ENCODE measurements at regions not wholly inside any gene's neighbourhood (a gene's known extent, or its start where the extent isn't known, plus 50 kb on each side); places are given as distances from the start of the nearest gene placed in this dataset.
A peak's percentile ranks its signal among the peaks of the same experiment; 100 is the strongest.

DNA sequence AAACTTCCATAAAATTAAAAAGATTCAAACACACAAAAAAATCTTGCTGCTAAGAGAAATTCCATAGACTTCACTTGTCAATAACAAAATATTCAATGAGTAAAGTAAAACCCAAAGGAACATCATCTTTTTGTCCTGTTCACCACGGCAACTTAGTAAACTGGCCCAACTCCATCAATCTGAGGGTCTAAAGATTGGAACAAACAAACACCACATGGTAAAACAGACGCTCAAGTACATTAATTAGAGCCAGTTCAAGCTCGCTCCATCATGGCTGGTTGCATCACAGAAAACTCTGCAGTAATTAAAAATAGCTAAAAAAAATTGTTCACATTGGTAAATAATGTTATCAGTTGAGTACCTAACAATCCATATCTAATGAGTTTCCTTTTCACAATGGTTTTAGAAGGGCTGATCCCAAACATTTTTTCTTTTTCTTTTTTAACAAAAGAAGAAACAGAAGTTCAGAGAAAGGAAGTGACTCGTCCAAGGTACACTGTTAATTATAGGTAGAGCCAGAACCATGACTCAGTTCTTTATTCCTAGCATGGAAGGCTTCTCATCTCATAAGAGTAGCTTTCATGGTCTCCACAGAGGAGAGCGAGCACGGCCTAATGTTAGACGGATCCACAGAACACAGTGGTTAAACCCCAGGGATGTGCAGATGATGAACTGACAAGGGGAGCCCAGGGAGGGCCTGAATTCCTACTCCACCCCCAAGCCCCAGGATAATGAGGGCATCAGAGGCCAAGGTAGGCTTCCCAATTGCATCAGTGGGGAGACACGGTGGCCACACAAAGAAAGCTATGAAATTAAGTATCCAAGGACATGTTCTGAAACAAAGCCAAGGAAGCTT, 79.2 kb upstream of the ARHGEF3 start:
- ATAC-seq (ENCODE audit: insufficient read depth, low read depth), result no peak
- H3K27ac ChIP-seq (ENCODE audit: low read length), result no peak overlapping the region
- no peak for DNase-seq
- H3K4me3 ChIP-seq (ENCODE audit: low read depth in 1 of 2, low read length in 2 of 2), result no peak overlapping the region
- H3K9me3 ChIP-seq (ENCODE audit: insufficient read depth, low read length, severe bottlenecking), result no peaks in the 10 kb centered on the region
- H3K79me2 ChIP-seq (ENCODE audit: insufficient read depth, low read length), result peaks cover 27% of the 10 kb centered on the region
- H3K4me1 ChIP-seq (ENCODE audit: insufficient read depth, low read length), result no peaks in the 10 kb centered on the region
- no peak overlapping the region for H3K4me2 ChIP-seq (ENCODE audit: insufficient read depth, low read length)
- no peak overlapping the region for H2AFZ ChIP-seq (ENCODE audit: low read depth, low read length)
- H3K36me3 ChIP-seq (ENCODE audit: insufficient read depth, low read length), result peaks cover 14% of the 10 kb centered on the region; the same call in 1 of the 2 replicates
- no peak for TF ChIP-seq EZH2 (IDR thresholded peaks at IDR 0.05; ENCODE audit: borderline replicate concordance, low read depth, low read length, severe bottlenecking)
- TF ChIP-seq, protein P1, sequence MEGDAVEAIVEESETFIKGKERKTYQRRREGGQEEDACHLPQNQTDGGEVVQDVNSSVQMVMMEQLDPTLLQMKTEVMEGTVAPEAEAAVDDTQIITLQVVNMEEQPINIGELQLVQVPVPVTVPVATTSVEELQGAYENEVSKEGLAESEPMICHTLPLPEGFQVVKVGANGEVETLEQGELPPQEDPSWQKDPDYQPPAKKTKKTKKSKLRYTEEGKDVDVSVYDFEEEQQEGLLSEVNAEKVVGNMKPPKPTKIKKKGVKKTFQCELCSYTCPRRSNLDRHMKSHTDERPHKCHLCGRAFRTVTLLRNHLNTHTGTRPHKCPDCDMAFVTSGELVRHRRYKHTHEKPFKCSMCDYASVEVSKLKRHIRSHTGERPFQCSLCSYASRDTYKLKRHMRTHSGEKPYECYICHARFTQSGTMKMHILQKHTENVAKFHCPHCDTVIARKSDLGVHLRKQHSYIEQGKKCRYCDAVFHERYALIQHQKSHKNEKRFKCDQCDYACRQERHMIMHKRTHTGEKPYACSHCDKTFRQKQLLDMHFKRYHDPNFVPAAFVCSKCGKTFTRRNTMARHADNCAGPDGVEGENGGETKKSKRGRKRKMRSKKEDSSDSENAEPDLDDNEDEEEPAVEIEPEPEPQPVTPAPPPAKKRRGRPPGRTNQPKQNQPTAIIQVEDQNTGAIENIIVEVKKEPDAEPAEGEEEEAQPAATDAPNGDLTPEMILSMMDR (IDR thresholded peaks at IDR 0.05; ENCODE audit: borderline replicate concordance, extremely low read depth, low read length, poor library complexity, severe bottlenecking), result no peak
- H3K9ac ChIP-seq (ENCODE audit: low read depth, low read length), result no peak overlapping the region
- no peaks in the 10 kb centered on the region for H4K20me1 ChIP-seq (ENCODE audit: insufficient read depth, low read length)
- H3K27me3 ChIP-seq (ENCODE audit: insufficient read depth, low read length, poor library complexity), result no peaks in the 10 kb centered on the region

DNA sequence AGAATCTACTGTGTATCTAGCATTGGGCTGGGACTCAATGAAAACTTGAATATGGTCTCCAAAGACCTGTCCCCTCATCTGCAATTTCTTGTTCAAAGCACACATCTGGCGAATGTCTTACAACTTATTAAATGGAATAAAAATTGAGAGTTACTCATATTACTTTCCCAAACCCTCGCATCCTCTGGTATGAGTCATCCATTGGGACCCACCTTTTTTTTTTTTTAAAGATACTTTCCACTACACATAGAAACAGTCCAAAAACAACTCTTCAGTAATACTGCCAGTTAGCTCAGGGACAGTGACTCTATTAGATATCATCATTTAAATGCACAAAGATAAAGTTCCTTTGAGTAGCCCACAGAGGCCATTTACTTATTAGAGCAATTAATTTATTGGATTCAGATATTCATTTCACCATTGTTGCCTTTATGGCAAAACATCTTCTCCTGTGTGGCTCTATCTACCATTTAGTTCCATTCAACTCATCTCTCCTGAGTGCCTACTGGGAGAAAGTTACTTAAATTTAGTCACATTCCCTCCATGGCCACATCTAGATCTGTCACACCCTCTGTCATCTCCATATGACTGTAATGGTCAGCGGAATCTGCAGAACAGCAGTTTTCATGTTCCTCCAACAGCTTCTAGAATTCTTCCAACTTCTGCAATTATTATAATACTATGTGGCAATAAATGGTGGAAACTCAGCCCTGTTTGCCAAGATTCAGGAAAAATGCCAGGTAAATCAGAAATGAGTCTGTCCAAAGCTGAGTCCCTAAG, 77.9 kb upstream of the ARHGEF3 start:
- DNase-seq (no peak), ATAC-seq (ENCODE audit: insufficient read depth, low read depth) (no peak)
- H3K79me2 ChIP-seq (ENCODE audit: insufficient read depth, low read length), result peaks cover 16% of the 10 kb centered on the region
- H3K9ac ChIP-seq (ENCODE audit: low read depth, low read length), result no peak overlapping the region
- H4K20me1 ChIP-seq (ENCODE audit: insufficient read depth, low read length), result no peaks in the 10 kb centered on the region
- no peak overlapping the region for H3K4me3 ChIP-seq (ENCODE audit: low read depth in 1 of 2, low read length in 2 of 2)
- H3K4me2 ChIP-seq (ENCODE audit: insufficient read depth, low read length), result no peak overlapping the region
- no peaks in the 10 kb centered on the region for H3K9me3 ChIP-seq (ENCODE audit: insufficient read depth, low read length, severe bottlenecking)
- no peaks in the 10 kb centered on the region for H3K27me3 ChIP-seq (ENCODE audit: insufficient read depth, low read length, poor library complexity)
- H2AFZ ChIP-seq (ENCODE audit: low read depth, low read length), result no peak overlapping the region
- TF ChIP-seq, protein P1 (IDR thresholded peaks at IDR 0.05; ENCODE audit: borderline replicate concordance, extremely low read depth, low read length, poor library complexity, severe bottlenecking), result no peak
- TF ChIP-seq EZH2 (IDR thresholded peaks at IDR 0.05; ENCODE audit: borderline replicate concordance, low read depth, low read length, severe bottlenecking), result no peak
- H3K4me1 ChIP-seq (ENCODE audit: insufficient read depth, low read length), result no peaks in the 10 kb centered on the region
- peaks cover 14% of the 10 kb centered on the region; the same call in 1 of the 2 replicates for H3K36me3 ChIP-seq (ENCODE audit: insufficient read depth, low read length)
- H3K27ac ChIP-seq (ENCODE audit: low read length), result no peak overlapping the region

DNA sequence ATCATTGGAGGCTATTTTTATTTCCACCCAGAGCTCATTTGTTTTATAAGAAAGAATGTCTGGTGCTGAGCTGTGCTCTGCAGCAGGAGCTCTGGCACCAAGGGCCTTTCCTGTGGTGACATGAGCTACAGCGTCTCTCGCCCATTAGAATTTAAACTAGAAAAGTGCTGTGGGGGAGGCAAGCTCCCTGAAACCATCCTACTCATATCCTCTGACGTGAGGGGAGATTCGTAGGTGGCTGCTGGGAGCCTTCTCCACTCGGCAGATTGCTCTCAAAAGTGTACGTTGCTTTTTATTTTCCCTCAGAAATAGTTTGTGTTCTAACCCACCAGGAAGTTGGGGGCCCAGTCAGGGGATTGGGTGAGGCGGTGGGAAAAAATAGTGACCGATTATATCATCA, 76.3 kb upstream of the ARHGEF3 start:
- Histone ChIP-seq H3K4me1 (ENCODE audit: insufficient read depth, low read length) (no peaks in the 10 kb centered on the region), H3K9me3 (ENCODE audit: insufficient read depth, low read length, severe bottlenecking) (no peaks in the 10 kb centered on the region), H3K79me2 (ENCODE audit: insufficient read depth, low read length) (peaks cover 19% of the 10 kb centered on the region), H3K27ac (ENCODE audit: low read length) (no peak overlapping the region), H3K36me3 (ENCODE audit: insufficient read depth, low read length) (peaks cover 14% of the 10 kb centered on the region; the same call in 1 of the 2 replicates), H3K9ac (ENCODE audit: low read depth, low read length) (no peak overlapping the region), H3K4me2 (ENCODE audit: insufficient read depth, low read length) (no peak overlapping the region), H4K20me1 (ENCODE audit: insufficient read depth, low read length) (no peaks in the 10 kb centered on the region), H2AFZ (ENCODE audit: low read depth, low read length) (no peak overlapping the region), H3K4me3 (ENCODE audit: low read depth in 1 of 2, low read length in 2 of 2) (no peak overlapping the region), H3K27me3 (ENCODE audit: insufficient read depth, low read length, poor library complexity) (no peaks in the 10 kb centered on the region)
- TF ChIP-seq, protein P1 (IDR thresholded peaks at IDR 0.05; ENCODE audit: borderline replicate concordance, extremely low read depth, low read length, poor library complexity, severe bottlenecking), result no peak
- TF ChIP-seq EZH2 (IDR thresholded peaks at IDR 0.05; ENCODE audit: borderline replicate concordance, low read depth, low read length, severe bottlenecking), result no peak
- DNase-seq (peak; percentile 32), ATAC-seq (ENCODE audit: insufficient read depth, low read depth) (peak; percentile 74)
